WI38 (cell line): ENCODE measurements at regions not wholly inside any gene's neighbourhood (a gene's known extent, or its start where the extent isn't known, plus 50 kb on each side); places are given as distances from the start of the nearest gene placed in this dataset.

Experiments used
- H3K4me3 ChIP-seq: 2 replicates; pipeline ENCODE4 v1.5.1; 2011; ENCODE audit warnings: low read depth, mild to moderate bottlenecking, control low read depth, low read length
- TF ChIP-seq, protein P1 (sequence below): IDR thresholded peaks from 2 replicates; pipeline ENCODE4 v1.5.1; 2012; ENCODE audit warnings: low read depth, mild to moderate bottlenecking, control low read depth, low read length

DNA sequence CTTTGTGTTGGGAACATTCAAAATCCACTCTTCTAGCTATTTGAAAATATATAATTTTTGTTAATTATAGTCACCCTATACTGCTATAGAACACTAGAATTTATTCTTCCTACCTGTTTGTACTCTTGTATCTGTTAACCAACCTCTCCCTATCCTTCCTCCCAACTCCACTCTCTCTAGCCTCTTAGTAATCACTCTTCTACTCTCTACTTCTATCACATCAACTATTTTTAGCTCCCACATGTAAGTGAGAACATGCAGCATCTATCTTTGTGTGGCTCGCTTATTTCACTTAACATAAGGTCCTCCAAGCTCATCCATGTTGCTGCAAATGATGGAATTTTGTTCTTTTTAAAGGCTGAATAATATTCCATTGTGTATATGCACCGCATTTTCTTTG lies 537.3 kb downstream of the MID1IP1 start:
- no peak overlapping the region for H3K4me3 ChIP-seq
- TF ChIP-seq, protein P1, sequence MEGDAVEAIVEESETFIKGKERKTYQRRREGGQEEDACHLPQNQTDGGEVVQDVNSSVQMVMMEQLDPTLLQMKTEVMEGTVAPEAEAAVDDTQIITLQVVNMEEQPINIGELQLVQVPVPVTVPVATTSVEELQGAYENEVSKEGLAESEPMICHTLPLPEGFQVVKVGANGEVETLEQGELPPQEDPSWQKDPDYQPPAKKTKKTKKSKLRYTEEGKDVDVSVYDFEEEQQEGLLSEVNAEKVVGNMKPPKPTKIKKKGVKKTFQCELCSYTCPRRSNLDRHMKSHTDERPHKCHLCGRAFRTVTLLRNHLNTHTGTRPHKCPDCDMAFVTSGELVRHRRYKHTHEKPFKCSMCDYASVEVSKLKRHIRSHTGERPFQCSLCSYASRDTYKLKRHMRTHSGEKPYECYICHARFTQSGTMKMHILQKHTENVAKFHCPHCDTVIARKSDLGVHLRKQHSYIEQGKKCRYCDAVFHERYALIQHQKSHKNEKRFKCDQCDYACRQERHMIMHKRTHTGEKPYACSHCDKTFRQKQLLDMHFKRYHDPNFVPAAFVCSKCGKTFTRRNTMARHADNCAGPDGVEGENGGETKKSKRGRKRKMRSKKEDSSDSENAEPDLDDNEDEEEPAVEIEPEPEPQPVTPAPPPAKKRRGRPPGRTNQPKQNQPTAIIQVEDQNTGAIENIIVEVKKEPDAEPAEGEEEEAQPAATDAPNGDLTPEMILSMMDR: no peak

DNA sequence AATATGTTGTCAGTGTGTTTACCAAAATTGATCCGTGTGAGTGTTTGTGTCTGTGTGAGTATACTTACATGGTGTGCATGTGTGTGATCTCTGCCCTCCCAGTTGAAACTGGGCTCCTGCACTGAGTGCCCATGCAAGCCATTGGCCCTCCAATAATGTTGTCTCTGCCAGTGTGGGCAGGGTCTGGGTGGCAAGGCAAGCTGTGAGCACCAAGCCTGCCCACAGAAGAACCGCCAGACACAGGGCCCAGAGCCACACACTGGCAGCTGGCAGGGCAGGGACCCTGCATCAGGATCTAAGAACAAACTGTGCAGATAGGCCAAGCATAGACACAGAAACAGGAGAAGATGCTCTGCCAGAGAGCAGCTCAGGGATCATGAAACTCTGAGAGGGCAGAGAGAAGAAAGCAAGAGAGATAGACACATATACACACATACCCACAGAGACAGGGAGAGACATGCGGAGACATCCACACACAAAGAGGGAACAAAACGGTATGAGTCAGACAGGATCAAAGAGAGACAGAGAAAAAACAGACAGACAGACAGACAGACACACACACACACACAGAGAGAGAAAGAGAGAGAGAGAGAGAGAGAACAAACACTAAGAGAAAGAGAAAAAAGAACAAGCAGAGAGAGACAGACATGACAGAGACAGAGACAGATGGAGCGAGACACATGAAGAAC lies 555.0 kb downstream of the MID1IP1 start:
- no peak overlapping the region for H3K4me3 ChIP-seq
- TF ChIP-seq, protein P1: no peak

DNA sequence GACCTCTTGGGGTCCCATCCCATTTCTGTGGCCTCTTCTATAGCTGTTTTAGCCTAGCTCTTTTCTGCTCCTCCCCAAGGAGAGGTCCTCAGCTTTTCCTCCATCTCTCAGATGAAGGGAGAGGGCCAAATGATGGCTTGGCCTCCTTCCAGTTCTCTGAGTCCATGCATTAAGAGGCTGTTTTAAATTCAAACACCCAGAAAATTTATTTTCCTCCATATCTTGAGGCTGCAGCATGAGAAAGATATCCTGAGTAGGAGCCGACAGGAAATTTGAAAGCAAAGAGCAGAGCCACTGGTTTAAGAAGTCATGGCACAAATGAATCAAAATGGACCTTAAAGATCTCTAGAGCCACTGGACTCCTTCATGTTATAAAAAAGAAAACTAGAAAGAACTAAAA lies 558.8 kb downstream of the MID1IP1 start:
- no peak overlapping the region for H3K4me3 ChIP-seq
- TF ChIP-seq, protein P1: no peak

DNA sequence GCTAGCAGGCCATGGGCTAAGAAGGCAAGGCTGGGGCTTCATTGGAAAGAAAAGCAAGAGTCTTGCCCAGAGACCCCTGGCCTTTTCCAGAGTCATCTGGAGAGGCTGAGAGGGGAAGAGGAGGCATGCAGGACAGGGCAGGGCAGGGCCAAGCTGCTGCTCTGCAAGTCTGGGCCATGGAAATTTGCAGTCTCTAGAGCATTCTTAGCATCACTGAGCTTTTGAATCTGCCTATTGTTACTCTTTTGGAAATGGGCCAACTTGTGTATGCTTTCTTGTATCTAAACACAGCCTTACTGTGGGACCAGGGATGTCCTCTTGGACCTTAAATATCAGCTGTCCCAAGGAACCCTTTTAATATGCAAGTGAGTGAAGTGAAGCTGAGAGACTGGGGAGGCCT lies 560.5 kb downstream of the MID1IP1 start:
- no peak overlapping the region for H3K4me3 ChIP-seq
- TF ChIP-seq, protein P1: no peak

DNA sequence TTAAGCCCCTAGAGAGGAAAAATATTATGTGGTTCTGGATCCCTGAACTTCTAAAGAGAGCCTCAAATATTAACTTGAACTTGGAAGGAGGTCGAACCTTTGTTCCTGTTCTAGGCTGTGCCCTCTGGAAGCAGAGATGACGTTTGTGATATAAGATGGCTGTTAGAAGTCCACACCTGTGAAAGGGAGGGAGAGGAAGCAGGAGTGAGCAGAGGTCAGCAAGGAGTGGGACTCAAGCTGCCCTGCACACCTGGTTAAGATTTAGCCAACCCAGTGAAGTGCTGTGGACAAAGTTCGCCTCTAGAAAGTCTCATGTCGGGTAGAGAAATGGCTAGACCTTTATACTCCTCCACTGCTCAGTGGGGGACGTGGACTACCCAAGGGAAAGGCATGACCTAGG lies 566.2 kb downstream of the MID1IP1 start:
- TF ChIP-seq, protein P1: no peak
- no peak overlapping the region for H3K4me3 ChIP-seq

DNA sequence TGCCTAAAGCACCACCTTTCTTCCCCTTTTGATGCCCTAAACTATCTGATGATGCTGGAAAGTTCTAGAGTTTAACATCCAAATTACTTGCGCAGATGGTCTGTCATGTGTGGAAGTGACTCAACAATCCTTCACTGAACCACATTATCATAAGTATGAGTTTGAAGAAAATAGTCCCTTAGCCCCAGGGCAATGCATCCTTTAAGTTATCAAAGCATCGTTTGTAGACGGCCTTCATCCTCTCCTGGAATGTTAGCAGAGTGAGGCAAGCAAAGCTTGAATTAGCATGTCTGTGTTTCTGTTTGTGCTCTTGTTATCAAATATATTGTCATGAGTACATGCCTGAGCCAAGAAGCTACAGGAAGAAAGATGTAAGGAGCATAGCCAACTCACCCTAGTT lies 570.9 kb downstream of the MID1IP1 start:
- H3K4me3 ChIP-seq: no peak overlapping the region
- TF ChIP-seq, protein P1: no peak

DNA sequence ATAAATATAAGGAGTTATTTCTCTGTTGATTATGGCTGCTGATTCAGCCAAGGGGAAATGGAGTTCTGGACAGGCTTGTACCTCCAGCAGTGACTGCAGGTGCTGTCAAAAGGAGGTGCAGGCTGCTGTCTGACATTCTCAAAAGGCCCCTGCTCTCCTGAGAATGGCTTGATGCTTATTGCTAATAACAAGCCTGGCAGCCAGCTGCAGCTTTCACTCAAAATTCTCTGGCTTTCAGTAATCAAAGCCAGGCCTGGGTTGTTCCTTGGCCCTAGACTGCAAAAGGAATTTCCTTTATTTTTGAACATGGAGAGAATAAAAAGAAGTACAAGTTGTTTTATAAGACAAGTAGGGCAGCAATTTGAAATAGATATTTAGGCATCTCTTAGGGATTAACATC lies 575.9 kb downstream of the MID1IP1 start:
- H3K4me3 ChIP-seq: no peak overlapping the region
- TF ChIP-seq, protein P1: no peak
